Liver (tissue), 8 donors: ENCODE measurements at regions not wholly inside any gene's neighbourhood (a gene's known extent, or its start where the extent isn't known, plus 50 kb on each side); places are given as distances from the start of the nearest gene placed in this dataset.

Source experiments
- DNase-seq: peaks from one replicate; pipeline ENCODE4 v3.0.0-alpha.2; 2017; ENCODE audit warnings: low spot score
- H3K27ac ChIP-seq, 2 donors: one replicate each; pipeline ENCODE4 v1.7.0; 2013; ENCODE audit warnings: inconsistent platforms in 2 of 2, low read length in 2 of 2, control low read depth in 1 of 2, low read depth in 1 of 2, mild to moderate bottlenecking in 1 of 2
- H3K27me3 ChIP-seq, 4 donors: one replicate each; pipeline versions ENCODE4 v1.6.1 to v1.7.0; 2013; ENCODE audit warnings: low read length in 3 of 4, inconsistent platforms in 1 of 4, mild to moderate bottlenecking in 1 of 4, moderate library complexity in 1 of 4; ENCODE audit not compliant: control insufficient read depth in 4 of 4, insufficient read depth in 4 of 4
- H3K36me3 ChIP-seq, 4 donors: one replicate each; pipeline versions ENCODE4 v1.6.1 to v1.7.0; 2013; ENCODE audit warnings: low read length in 3 of 4, mild to moderate bottlenecking in 3 of 4, low read depth in 1 of 4, moderate library complexity in 1 of 4; ENCODE audit not compliant: control insufficient read depth in 4 of 4, insufficient read depth in 3 of 4
- H3K4me1 ChIP-seq, 4 donors: one replicate each; pipeline versions ENCODE4 v1.6.1 to v1.7.0; 2013; ENCODE audit warnings: low read length in 3 of 4, mild to moderate bottlenecking in 3 of 4, moderate library complexity in 1 of 4; ENCODE audit not compliant: control insufficient read depth in 4 of 4, insufficient read depth in 4 of 4
- H3K4me3 ChIP-seq, 3 donors: one replicate each; pipeline versions ENCODE4 v1.6.1 to v1.7.0; 2013; ENCODE audit warnings: low read length in 3 of 3, control low read depth in 1 of 3, low read depth in 1 of 3, mild to moderate bottlenecking in 1 of 3
- H3K9ac ChIP-seq, 2 donors: one replicate each; pipeline ENCODE4 v1.7.0; 2013; ENCODE audit warnings: low read length in 2 of 2, mild to moderate bottlenecking in 2 of 2, moderate library complexity in 2 of 2, control low read depth in 1 of 2, low read depth in 1 of 2
- H3K9me3 ChIP-seq, 4 donors: one replicate each; pipeline versions ENCODE4 v1.6.1 to v1.7.0; 2013; ENCODE audit warnings: low read length in 3 of 4; ENCODE audit not compliant: control insufficient read depth in 4 of 4
- ATF3 ChIP-seq: IDR thresholded peaks from 2 replicates; pipeline ENCODE4 v1.6.1; 2016; ENCODE audit warnings: antibody characterized with exemption
- CTCF ChIP-seq: fragments of 150-350 bp; IDR thresholded peaks from 2 replicates; pipeline ENCODE4 v1.5.1; 2017; ENCODE audit warnings: improper control_type of control experiment, low read depth, low read length; ENCODE audit not compliant: missing input control
- EGR1 ChIP-seq, 2 donors: IDR thresholded peaks; 2 replicates each; pipeline ENCODE4 v1.6.1; 2016 to 2018; ENCODE audit warnings: antibody characterized with exemption in 2 of 2, low read depth in 2 of 2
- FOXA1 ChIP-seq: IDR thresholded peaks from 2 replicates; pipeline ENCODE4 v1.6.1; 2016; ENCODE audit warnings: antibody characterized with exemption
- FOXA2 ChIP-seq: IDR thresholded peaks from 2 replicates; pipeline ENCODE4 v1.6.1; 2016; ENCODE audit warnings: antibody characterized with exemption
- GABPA ChIP-seq, 2 donors: IDR thresholded peaks in 1 of 2; conservative IDR thresholded peaks in 1 of 2; 2 replicates each; pipeline ENCODE4 v1.6.1; 2016; ENCODE audit warnings: antibody characterized with exemption in 2 of 2, mild to moderate bottlenecking in 1 of 2, moderate library complexity in 1 of 2
- HNF4A ChIP-seq, 2 donors: conservative IDR thresholded peaks; 2 replicates each; pipeline ENCODE4 v1.6.1; 2016; ENCODE audit warnings: antibody characterized with exemption in 2 of 2, mild to moderate bottlenecking in 2 of 2
- HNF4G ChIP-seq: IDR thresholded peaks from 2 replicates; pipeline ENCODE4 v1.6.1; 2016; ENCODE audit warnings: antibody characterized with exemption
- JUND ChIP-seq, 2 donors: IDR thresholded peaks; 2 replicates each; pipeline ENCODE4 v1.6.1; 2016; ENCODE audit warnings: antibody characterized with exemption in 2 of 2
- MAX ChIP-seq: IDR thresholded peaks from 2 replicates; pipeline ENCODE4 v1.6.1; 2016; ENCODE audit warnings: antibody characterized with exemption
- NR2F2 ChIP-seq: IDR thresholded peaks from 2 replicates; pipeline ENCODE4 v1.6.1; 2016; ENCODE audit warnings: antibody characterized with exemption
- RAD21 ChIP-seq, 2 donors: IDR thresholded peaks; 2 replicates each; pipeline ENCODE4 v1.6.1; 2016; ENCODE audit warnings: antibody characterized with exemption in 2 of 2, mild to moderate bottlenecking in 2 of 2
- REST ChIP-seq: IDR thresholded peaks from 2 replicates; pipeline ENCODE4 v1.6.1; 2016; ENCODE audit warnings: antibody characterized with exemption, mild to moderate bottlenecking
- RXRA ChIP-seq, 2 donors: IDR thresholded peaks; 2 replicates each; pipeline ENCODE4 v1.6.1; 2017 to 2018; ENCODE audit warnings: antibody characterized with exemption in 2 of 2, mild to moderate bottlenecking in 1 of 2
- SP1 ChIP-seq: IDR thresholded peaks from 2 replicates; pipeline ENCODE4 v1.6.1; 2018; ENCODE audit warnings: antibody characterized with exemption, mild to moderate bottlenecking
- TAF1 ChIP-seq: conservative IDR thresholded peaks from 2 replicates; pipeline ENCODE4 v1.6.1; 2016; ENCODE audit warnings: antibody characterized with exemption, mild to moderate bottlenecking
- YY1 ChIP-seq: IDR thresholded peaks from 2 replicates; pipeline ENCODE4 v1.6.1; 2016; ENCODE audit warnings: antibody characterized with exemption, mild to moderate bottlenecking
- ZBTB33 ChIP-seq: IDR thresholded peaks from 2 replicates; pipeline ENCODE4 v1.6.1; 2016; ENCODE audit warnings: antibody characterized with exemption
- WGBS: extraction: QIAGEN DNeasy Blood & Tissue Kit; methylation state at CpG from one replicate; pipeline ENCODE4 v1.1.7; 2013; 5-methylcytosine and 5-hydroxymethylcytosine counted together
- donor health status: healthy.
- donor health status: healthy.
- donor health status: healthy.
- donor health status: healthy.
- donor health status: healthy.

- WGBS = 31% methylated on average over 2 of the region's 2 CpGs
- Histone ChIP-seq H3K9me3 (peaks cover 0 to 3% (median 0%) of the 10 kb centered on the region in 4 donors), H3K4me3 (no peak overlapping the region), H3K27me3 (no peaks in the 10 kb centered on the region), H3K36me3 (no peaks in the 10 kb centered on the region), H3K4me1 (no peaks in the 10 kb centered on the region), H3K9ac (no peak overlapping the region), H3K27ac (no peak overlapping the region)
- TF ChIP-seq MAX (no peak), REST (no peak), SP1 (no peak), HNF4A (conservative IDR thresholded peaks at IDR 0.05) (no peak), HNF4G (no peak), TAF1 (no peak), FOXA1 (no peak), JUND (IDR thresholded peaks at IDR 0.05) (no peak), RXRA (IDR thresholded peaks at IDR 0.05) (no peak), EGR1 (IDR thresholded peaks at IDR 0.05; ENCODE audit: low read depth in 2 of 2) (no peak), CTCF (no peak), GABPA (IDR thresholded peaks at IDR 0.05 in 1 of 2, conservative IDR thresholded peaks at IDR 0.05 in 1 of 2) (no peak), ATF3 (no peak), ZBTB33 (no peak), NR2F2 (no peak), RAD21 (IDR thresholded peaks at IDR 0.05) (no peak), YY1 (no peak), FOXA2 (no peak)
- no peak for DNase-seq
These were observed 65.6 kb downstream of the DDIT4L start for GRCh38 chr4:100124715-100125114.

- Histone ChIP-seq H3K9ac (no peak overlapping the region), H3K4me3 (no peak overlapping the region), H3K9me3 (no peaks in the 10 kb centered on the region), H3K27ac (no peak overlapping the region), H3K27me3 (no peaks in the 10 kb centered on the region), H3K4me1 (no peaks in the 10 kb centered on the region), H3K36me3 (no peaks in the 10 kb centered on the region)
- no peak for DNase-seq
- WGBS = 63% methylated on average over 2 of the region's 2 CpGs
- TF ChIP-seq GABPA (IDR thresholded peaks at IDR 0.05 in 1 of 2, conservative IDR thresholded peaks at IDR 0.05 in 1 of 2) = no peak
- TF ChIP-seq NR2F2 = no peak
- TF ChIP-seq RAD21 (IDR thresholded peaks at IDR 0.05) = no peak
- no peak for TF ChIP-seq SP1
- no peak for TF ChIP-seq FOXA1
- no peak for TF ChIP-seq HNF4G
- no peak for TF ChIP-seq ZBTB33
- no peak for TF ChIP-seq CTCF
These were observed 72.1 kb downstream of the DDIT4L start for GRCh38 chr4:100118181-100118580.
